ENCODE measurements at regions not wholly inside any gene's neighbourhood (a gene's known extent, or its start where the extent isn't known, plus 50 kb on each side); places are given as distances from the start of the nearest gene placed in this dataset.

DNA sequence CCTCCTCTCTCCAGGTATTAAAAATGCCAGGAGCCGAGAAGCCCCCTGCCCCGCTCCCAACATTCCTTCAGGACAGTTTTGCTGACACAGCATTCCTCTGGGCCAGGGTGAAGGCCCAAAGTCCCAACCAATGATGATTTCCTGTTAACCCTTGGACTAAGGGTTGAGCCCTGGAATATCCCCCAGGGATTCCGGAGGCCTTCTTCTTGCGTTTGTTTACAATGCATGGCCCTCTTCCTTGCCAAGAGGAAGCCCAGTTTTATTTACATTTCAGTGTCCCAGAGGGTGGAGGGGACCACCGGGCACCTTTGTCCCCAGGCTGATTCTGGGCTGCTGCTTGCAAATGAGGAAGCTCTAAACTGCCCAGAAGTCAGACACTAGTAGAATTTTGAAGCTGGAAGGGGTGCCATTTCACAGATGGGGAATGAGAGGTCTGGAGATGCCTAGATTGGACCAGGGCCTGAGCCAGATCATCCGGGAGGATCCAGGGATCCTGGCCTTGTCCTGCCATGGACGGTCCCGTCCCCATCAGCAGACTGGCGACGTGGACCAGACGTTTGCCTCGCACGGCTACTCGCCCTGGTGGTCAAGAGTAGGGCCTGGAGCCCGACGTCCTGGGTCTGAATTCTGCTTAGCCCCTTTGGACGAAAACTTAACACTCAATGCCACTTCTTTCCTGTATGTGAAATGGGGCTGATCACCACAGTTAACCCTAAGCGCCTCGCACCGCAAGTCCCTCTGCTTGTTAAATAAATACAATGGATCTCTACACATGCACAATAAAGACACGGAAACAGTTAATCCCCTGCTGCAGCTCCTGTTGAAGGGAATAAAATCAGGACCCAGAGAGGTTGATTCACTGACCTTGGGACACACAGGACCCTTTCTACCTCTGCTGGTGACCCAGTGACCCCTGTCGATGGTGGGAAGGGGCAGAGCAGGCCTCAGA, 55.6 kb upstream of the CIBAR2 start:
- H3K9me3 ChIP-seq (ENCODE audit: insufficient read depth, low read length), result no peaks in the 10 kb centered on the region
- no peaks in the 10 kb centered on the region for H3K79me2 ChIP-seq (ENCODE audit: low read length)
- no peaks in the 10 kb centered on the region for H3K36me3 ChIP-seq (replicated peaks; ENCODE audit: low read depth, low read length)
- no peaks in the 10 kb centered on the region for H4K20me1 ChIP-seq (ENCODE audit: insufficient read depth, low read length)
- no peak overlapping the region for H3K4me2 ChIP-seq (ENCODE audit: low read length)
- H2AFZ ChIP-seq (ENCODE audit: low read depth, low read length), result no peak overlapping the region
- no peak overlapping the region for H3K27ac ChIP-seq (ENCODE audit: low read length)
- no peak overlapping the region for H3K4me3 ChIP-seq (ENCODE audit: low read length)
- peaks cover 14% of the 10 kb centered on the region; the same call in 1 of the 2 replicates for H3K27me3 ChIP-seq (ENCODE audit: low read depth, low read length)
- H3K4me1 ChIP-seq (ENCODE audit: low read length), result no peaks in the 10 kb centered on the region
- H3K9ac ChIP-seq (ENCODE audit: low read length), result no peak overlapping the region
- no peak for TF ChIP-seq EZH2phosphoT487 (IDR thresholded peaks at IDR 0.05; ENCODE audit: low read depth)
- TF ChIP-seq, protein P1, sequence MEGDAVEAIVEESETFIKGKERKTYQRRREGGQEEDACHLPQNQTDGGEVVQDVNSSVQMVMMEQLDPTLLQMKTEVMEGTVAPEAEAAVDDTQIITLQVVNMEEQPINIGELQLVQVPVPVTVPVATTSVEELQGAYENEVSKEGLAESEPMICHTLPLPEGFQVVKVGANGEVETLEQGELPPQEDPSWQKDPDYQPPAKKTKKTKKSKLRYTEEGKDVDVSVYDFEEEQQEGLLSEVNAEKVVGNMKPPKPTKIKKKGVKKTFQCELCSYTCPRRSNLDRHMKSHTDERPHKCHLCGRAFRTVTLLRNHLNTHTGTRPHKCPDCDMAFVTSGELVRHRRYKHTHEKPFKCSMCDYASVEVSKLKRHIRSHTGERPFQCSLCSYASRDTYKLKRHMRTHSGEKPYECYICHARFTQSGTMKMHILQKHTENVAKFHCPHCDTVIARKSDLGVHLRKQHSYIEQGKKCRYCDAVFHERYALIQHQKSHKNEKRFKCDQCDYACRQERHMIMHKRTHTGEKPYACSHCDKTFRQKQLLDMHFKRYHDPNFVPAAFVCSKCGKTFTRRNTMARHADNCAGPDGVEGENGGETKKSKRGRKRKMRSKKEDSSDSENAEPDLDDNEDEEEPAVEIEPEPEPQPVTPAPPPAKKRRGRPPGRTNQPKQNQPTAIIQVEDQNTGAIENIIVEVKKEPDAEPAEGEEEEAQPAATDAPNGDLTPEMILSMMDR (IDR thresholded peaks at IDR 0.05; ENCODE audit: low read depth, low read length), result no peak

DNA sequence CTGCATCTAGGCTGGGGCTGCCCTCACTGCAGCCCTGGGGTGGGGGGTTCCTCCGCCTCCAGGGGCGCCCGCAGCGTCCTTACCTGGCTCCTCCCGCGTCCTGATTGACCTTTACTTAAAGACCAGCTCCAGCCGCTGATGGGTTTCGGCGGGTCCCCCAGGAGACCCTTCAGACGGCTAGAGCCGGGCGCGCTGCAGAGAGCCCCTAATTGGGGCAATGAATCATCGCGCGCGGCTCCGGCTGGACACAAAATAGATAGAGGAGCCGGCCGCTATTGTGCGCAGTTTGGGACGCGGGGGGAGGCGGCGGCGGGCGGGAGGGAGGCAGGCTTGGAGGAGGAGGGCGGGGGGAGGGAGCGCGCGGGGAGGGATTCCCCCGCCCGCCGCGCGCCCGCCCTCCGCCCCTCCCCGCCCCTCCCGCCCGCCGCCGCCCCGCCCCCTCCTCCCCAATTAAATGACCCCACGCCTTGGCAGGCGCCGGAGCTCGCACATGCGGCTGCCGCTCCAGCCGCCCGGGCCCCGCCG, 56.5 kb upstream of the CIBAR2 start:
- Histone ChIP-seq H3K9ac (ENCODE audit: low read length) (no peak overlapping the region), H3K4me2 (ENCODE audit: low read length) (no peak overlapping the region)

DNA sequence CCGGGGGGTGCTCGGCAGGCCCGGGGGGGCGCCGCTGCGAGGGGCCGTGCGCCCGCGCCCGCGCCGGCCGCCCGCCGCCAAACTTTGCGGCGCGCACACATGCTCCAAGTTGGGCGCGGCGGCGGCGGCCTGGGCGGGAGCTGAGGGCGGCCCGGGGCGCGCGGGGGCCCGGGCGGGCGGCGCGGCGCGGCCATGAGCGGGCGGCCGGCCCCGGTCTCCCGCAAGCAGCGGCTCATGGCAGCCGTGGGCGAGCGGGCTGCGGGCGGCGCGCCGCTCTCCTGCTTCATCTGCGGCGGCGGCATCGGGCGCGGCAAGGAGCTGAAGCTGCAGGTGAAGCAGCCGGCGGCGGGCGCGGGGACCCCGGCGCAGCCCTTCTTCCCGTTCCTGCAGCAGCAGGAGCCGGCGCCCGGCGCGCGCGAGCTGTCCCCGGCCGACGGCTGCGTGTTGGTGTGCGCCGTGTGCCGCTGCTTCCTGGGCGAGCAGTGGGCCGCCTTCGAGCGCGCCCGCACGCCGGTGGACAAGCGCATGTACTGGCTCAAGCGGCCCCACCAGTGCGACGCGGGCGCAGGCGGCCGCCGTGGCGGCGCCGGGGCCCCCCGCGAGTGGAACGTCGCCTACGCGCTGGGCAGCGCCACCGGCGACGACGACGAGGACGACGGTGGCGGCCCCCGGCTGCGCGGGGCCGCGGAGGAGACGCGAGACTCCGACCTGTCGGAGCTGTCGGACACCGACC, 57.2 kb upstream of the CIBAR2 start:
- no peaks in the 10 kb centered on the region for H3K36me3 ChIP-seq (replicated peaks; ENCODE audit: low read depth, low read length)
- H4K20me1 ChIP-seq (ENCODE audit: insufficient read depth, low read length), result no peaks in the 10 kb centered on the region
- no peak overlapping the region for H2AFZ ChIP-seq (ENCODE audit: low read depth, low read length)
- TF ChIP-seq, protein P1 (IDR thresholded peaks at IDR 0.05; ENCODE audit: low read depth, low read length), result no peak
- no peak for TF ChIP-seq EZH2phosphoT487 (IDR thresholded peaks at IDR 0.05; ENCODE audit: low read depth)
- no peak overlapping the region for H3K4me2 ChIP-seq (ENCODE audit: low read length)
- H3K27me3 ChIP-seq (ENCODE audit: low read depth, low read length), result peaks cover 11% of the 10 kb centered on the region; the same call in 1 of the 2 replicates
- no peaks in the 10 kb centered on the region for H3K4me1 ChIP-seq (ENCODE audit: low read length)
- no peaks in the 10 kb centered on the region for H3K9me3 ChIP-seq (ENCODE audit: insufficient read depth, low read length)
- H3K27ac ChIP-seq (ENCODE audit: low read length), result no peak overlapping the region
- no peak overlapping the region for H3K4me3 ChIP-seq (ENCODE audit: low read length)
- no peaks in the 10 kb centered on the region for H3K79me2 ChIP-seq (ENCODE audit: low read length)
- no peak overlapping the region for H3K9ac ChIP-seq (ENCODE audit: low read length)

More for the DNA sequence above, 56.5 kb upstream of the CIBAR2 start:
- H3K9me3 ChIP-seq (ENCODE audit: insufficient read depth, low read length), result no peaks in the 10 kb centered on the region
- H3K36me3 ChIP-seq (replicated peaks; ENCODE audit: low read depth, low read length), result no peaks in the 10 kb centered on the region
- no peaks in the 10 kb centered on the region for H3K79me2 ChIP-seq (ENCODE audit: low read length)
- no peaks in the 10 kb centered on the region for H4K20me1 ChIP-seq (ENCODE audit: insufficient read depth, low read length)
- H3K4me1 ChIP-seq (ENCODE audit: low read length), result no peaks in the 10 kb centered on the region
- H2AFZ ChIP-seq (ENCODE audit: low read depth, low read length), result no peak overlapping the region
- H3K4me3 ChIP-seq (ENCODE audit: low read length), result no peak overlapping the region
- H3K27ac ChIP-seq (ENCODE audit: low read length), result no peak overlapping the region
- TF ChIP-seq EZH2phosphoT487 (IDR thresholded peaks at IDR 0.05; ENCODE audit: low read depth), result no peak
- peaks cover 14% of the 10 kb centered on the region; the same call in 1 of the 2 replicates for H3K27me3 ChIP-seq (ENCODE audit: low read depth, low read length)

DNA sequence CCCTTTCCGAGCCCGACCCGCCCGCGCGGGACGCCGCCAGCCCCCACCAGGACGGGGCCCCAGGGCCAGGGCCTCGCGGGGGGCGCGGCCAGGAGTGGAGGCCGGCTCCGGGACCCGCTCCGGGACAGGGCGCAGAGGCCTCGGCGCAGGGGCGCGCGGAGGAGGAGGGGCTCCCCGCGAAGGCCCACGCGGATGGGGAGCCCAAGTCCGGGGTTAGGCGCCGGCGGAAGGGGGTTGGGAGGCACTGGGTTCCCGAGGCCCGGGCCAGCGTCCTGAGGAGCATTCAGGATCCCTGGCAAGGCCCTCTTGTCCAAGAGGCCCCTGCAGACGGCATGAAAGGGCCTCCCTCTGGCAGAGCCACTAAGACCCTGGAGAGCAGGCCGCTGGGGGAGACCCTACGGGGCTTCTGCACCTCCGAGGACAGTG, 57.8 kb upstream of the CIBAR2 start:
- Histone ChIP-seq H3K36me3 (replicated peaks; ENCODE audit: low read depth, low read length) (no peaks in the 10 kb centered on the region), H3K9ac (ENCODE audit: low read length) (no peak overlapping the region), H4K20me1 (ENCODE audit: insufficient read depth, low read length) (no peaks in the 10 kb centered on the region), H3K9me3 (ENCODE audit: insufficient read depth, low read length) (no peaks in the 10 kb centered on the region), H3K27ac (ENCODE audit: low read length) (no peak overlapping the region), H3K4me2 (ENCODE audit: low read length) (no peak overlapping the region), H3K4me3 (ENCODE audit: low read length) (no peak overlapping the region), H3K27me3 (ENCODE audit: low read depth, low read length) (peaks cover 7% of the 10 kb centered on the region; the same call in 1 of the 2 replicates), H2AFZ (ENCODE audit: low read depth, low read length) (no peak overlapping the region), H3K79me2 (ENCODE audit: low read length) (no peaks in the 10 kb centered on the region), H3K4me1 (ENCODE audit: low read length) (no peaks in the 10 kb centered on the region)
- TF ChIP-seq EZH2phosphoT487 (IDR thresholded peaks at IDR 0.05; ENCODE audit: low read depth), result no peak
- TF ChIP-seq, protein P1 (IDR thresholded peaks at IDR 0.05; ENCODE audit: low read depth, low read length), result no peak
